Epithelial cell of proximal tubule (primary cell): ENCODE measurements at regions not wholly inside any gene's neighbourhood (a gene's known extent, or its start where the extent isn't known, plus 50 kb on each side); places are given as distances from the start of the nearest gene placed in this dataset.

Source experiments
- DNase-seq: peaks from one replicate; pipeline ENCODE4 v3.0.0-alpha.2; 2011; ENCODE audit warnings: low read depth
- H3K4me3 ChIP-seq: 2 replicates; pipeline ENCODE4 v1.5.1; 2011; ENCODE audit warnings: low read depth, mild to moderate bottlenecking, low read length
- CTCF ChIP-seq: conservative IDR thresholded peaks from 2 replicates; pipeline ENCODE4 v1.5.1; 2012; ENCODE audit warnings: low read depth, mild to moderate bottlenecking, low read length

GRCh38 chr14:42112108-42112507, 505.4 kb downstream of the LRFN5 start:
- no peak for TF ChIP-seq CTCF
- H3K4me3 ChIP-seq = no peak overlapping the region
- DNase-seq = no peak

- DNase-seq = no peak
- no peak overlapping the region for H3K4me3 ChIP-seq
- TF ChIP-seq CTCF = no peak
Measured at GRCh38 chr14:42111355-42111754, 504.7 kb downstream of the LRFN5 start.

- TF ChIP-seq CTCF = peak; percentile 76
- no peak overlapping the region for H3K4me3 ChIP-seq
- DNase-seq = no peak
Measured at GRCh38 chr14:42110167-42110566, 503.5 kb downstream of the LRFN5 start.

- DNase-seq = no peak
- H3K4me3 ChIP-seq = no peak overlapping the region
- TF ChIP-seq CTCF = no peak
Measured at GRCh38 chr14:42095155-42095554, 488.5 kb downstream of the LRFN5 start.

GRCh38 chr14:42090122-42090521, 483.4 kb downstream of the LRFN5 start:
- TF ChIP-seq CTCF = no peak
- H3K4me3 ChIP-seq = no peak overlapping the region
- no peak for DNase-seq

- H3K4me3 ChIP-seq = no peak overlapping the region
- TF ChIP-seq CTCF = no peak
- DNase-seq = no peak
Measured at GRCh38 chr14:42079911-42080310, 473.2 kb downstream of the LRFN5 start.

GRCh38 chr14:42078345-42078744, 471.7 kb downstream of the LRFN5 start:
- H3K4me3 ChIP-seq = no peak overlapping the region
- TF ChIP-seq CTCF = no peak

More at GRCh38 chr14:42078345-42078744, 471.7 kb downstream of the LRFN5 start:
- DNase-seq = no peak
